HG03039 (cell line): ENCODE measurements at regions not wholly inside any gene's neighbourhood (a gene's known extent, or its start where the extent isn't known, plus 50 kb on each side); places are given as distances from the start of the nearest gene placed in this dataset.

Source experiments
- ATAC-seq: cut with Tn5 transposase; IDR thresholded peaks from one replicate; pipeline ENCODE4 v1.9.1; 2021; ENCODE audit warnings: mild to moderate bottlenecking, moderate library complexity; ENCODE audit not compliant: unreplicated experiment

DNA sequence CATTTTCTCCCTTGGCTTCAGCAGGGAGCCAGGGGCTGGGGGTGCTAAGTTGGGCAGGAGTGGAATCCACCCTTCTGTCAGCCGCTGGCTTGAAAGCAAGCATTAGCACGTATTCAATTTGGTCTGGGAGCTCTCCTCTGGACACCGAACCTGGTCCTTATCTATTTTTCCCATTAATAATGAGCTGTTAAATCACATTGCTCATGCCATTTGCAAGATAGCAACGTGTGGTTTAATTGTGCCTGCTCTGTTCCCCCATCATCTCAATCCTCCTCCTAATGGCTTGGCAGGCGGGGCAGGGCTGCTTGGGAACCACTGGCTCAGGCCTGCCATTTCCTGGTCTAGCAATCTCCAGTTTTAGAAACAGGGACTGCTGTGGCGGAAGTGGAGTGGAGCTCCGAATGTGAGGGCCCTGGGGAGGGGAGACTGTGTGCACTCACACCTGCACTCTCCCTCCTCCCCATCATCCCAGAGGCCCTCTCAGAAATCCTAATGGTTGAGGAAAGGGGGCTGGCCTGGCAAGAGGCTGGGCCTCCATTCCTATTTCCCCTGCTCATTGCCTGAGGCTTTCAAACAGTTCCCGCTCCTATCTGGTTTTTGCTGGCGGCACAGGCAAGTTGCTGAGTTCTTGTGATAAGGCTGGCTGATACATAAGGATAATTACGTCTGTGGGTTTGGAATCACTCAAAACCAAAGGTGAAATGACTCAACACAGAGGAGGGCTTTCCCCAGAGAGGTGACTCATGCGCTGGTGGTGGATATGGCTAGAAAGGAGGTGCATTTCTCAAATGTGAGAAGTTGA, 201.2 kb upstream of the E2F8 start:
- ATAC-seq, result peak; percentile 89

DNA sequence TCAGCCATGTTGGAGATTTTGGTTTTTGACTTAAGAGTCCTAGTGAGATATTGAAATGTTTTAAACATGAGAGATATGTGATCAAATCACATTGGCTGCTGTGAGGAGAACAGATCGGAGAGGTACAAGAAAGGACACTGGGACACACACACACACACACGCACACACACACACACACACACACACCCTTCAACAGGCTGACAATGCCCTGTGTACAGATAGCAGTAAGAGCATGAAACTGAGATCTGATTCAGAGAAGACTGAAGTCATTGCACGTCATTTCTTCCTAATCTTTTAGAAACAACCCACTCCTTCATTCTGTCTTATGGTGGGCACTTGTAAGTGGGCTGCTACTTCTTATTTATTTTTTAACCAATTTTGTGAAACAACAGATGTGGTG, 200.5 kb upstream of the E2F8 start:
- no peak for ATAC-seq

DNA sequence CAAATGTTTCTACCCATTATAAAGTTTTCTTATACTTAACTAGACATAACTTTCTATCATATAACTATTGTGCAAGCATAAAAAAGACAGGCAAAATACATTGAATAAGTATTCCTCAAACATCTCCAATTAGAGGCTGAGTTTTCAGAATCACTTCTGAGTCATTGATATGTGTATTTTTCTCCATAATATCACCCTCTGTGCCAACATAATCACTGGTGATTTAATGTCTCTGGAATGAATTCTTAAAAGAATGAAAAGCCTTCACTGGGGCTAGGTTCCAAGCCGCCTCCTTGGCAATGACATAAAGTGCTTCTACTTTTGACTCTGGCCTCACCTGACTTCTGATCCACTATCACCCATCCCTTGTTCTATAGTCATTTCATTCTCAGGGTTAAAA, 197.0 kb upstream of the E2F8 start:
- no peak for ATAC-seq

DNA sequence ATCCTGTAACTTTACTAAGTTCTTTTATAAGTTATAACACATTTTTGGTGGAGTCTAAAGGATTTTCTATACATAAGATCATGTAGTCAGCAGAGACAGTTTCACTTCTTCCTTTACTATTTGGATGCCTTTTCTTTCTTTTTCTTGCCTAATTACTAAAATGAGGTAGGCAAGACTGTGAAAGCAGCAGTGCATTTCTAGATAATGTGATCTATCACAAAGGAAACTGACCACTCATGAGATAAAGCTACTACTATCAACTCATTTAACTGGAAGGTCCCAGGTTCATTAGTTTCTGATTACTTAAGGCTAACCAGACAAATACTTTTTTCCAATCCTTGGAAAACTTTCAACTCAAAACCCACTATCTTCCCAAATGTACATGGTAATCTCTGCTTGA, 196.2 kb upstream of the E2F8 start:
- ATAC-seq, result no peak

DNA sequence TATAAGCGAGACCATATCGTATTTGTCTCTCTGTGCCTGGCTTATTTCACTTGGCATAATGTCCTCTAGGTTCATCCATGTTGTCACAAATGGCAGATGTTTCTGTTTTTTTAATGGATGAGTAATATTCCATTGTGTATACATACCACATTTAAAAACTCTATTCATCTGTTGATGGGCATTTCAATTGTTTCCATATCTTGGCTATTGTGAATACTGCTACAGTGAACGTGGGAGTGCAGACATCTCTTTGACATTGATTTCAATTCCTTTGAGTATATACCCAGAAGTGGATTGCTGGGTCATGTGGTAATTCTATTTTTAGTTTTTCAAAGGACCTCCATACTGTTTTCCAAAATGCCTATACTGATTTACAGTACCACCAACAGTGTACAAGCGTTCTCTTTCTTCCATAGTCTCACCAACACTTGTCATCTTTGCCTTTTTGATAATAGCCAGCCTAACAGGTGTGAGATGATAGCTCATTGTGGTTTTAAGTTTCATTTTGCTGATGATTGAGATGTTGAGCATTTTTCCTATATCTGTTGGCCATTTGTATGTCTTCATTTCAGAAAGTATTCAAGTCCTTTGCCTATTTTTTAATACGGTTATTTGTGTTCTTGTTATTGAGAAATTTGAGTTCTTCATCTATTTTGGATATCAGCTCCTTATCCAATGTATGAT, 194.7 kb upstream of the E2F8 start:
- ATAC-seq, result no peak

DNA sequence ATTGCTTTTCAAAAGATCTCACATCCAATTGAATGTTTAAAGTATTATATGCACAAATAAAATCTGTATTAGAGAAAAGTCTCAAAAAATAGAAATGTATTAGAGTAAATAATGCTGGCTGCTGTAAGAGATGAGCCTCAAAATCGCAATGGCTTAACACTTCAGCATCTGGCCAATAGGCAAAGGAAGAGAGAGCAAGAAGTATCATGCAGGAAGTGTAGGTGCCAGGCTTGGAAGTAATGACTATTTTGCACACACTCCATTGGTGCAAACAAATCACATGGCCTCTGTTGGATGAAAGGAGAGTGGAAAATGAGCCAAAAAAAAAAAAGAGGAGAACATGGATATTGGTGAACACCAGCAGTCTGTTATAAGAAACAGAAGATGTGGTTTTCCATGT, 193.0 kb upstream of the E2F8 start:
- no peak for ATAC-seq

DNA sequence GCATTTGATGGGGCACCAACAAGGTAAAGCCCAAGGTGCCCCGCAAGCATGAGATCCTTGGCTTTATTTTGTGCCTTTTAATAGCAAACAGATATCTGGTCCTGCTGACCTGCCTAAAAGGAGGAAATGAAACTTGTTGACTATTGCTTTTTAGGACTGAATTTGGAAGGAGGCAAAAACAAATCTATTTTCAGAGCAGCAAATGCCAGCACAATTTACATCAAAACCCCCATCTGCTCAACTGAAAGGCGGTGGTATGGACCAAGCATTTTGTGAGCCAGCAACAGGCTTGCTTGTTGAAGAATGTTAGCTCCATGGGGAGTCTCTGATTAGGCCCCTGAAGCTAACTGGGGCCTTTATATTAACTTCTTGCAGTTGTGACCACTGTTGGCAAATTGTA, 192.6 kb upstream of the E2F8 start:
- ATAC-seq, result no peak

DNA sequence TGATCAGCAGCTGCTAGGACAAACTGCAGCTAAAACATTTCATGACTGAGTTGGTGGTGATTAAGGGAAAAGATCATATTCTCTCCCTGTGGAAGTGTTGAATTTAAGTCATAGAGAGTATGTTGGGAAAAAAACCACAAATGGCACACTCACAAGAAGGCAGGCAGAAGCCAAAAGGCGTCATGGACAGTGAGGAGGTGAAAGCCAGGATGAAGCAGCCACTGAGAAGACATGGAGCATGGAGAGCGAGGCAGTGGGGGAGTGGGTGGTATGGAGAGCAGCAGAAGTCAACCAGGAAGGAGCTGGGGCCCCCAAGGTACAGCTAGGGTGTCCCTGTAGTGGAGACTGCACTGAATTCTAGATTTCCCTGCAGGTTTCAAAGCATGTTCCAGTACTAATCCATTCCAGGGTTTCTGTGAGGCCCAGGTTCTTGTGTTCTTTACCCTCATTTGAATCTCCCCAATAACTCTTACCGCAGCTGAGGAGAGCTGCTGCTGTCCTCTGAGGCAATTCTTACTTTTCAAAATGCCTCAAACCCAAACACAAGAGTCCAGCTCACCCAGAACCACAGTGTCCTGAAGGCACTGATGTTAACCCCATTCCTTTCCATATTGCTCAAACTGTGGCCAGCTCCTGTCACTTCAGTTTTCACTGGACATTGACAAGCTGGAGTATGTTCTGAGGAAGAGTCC, 191.8 kb upstream of the E2F8 start:
- ATAC-seq, result peak; percentile 60

DNA sequence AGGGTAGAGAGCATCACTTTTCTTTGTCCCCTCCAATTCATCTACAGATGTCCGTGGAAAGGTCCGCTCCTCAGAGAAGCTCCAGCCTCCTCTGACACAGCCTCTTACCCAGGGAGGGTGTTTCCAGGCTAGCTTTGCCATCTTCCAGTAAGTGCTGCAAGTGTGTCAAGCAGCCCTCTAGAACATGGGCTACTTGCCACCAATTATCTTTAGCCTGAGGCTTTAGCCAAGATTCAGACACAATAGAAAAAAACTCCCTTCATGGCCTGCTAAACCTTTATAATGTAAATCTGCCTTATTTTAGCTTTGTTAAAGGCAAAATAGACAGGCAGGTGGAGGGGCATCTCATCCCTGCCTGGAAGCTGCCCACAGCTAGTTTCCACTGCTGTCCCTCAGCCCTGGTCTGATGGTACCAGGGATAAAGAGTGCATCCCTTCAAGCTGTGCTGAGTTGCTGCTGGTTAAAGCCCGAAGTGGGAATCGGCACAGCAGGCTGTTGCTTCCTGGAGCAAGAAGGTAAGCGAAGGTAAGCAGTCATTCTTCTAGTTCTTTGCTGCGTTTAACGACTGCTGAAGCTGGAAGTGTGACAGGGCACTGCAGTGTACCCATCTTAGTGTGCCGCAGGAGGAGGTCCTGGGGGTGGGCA, 190.1 kb upstream of the E2F8 start:
- no peak for ATAC-seq

DNA sequence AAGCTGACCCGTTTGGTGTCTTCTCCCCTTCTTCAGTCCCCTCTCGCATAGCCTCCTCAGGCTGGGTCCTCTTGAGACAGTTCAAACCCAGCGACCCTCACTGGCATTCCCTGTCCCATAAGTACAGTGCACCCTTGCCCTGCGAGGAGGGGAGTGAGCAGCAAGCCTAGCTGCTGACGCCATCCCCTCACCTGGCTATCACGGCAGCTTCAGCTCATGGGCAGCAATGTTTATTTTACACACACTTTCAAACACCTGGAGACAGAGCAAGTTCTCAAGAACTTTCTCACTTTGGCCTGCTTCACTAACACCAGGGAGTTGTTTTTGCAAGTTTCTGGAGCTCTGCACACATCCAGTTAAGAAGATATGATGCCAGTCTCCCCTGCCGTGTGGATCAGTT, 189.6 kb upstream of the E2F8 start:
- no peak for ATAC-seq

DNA sequence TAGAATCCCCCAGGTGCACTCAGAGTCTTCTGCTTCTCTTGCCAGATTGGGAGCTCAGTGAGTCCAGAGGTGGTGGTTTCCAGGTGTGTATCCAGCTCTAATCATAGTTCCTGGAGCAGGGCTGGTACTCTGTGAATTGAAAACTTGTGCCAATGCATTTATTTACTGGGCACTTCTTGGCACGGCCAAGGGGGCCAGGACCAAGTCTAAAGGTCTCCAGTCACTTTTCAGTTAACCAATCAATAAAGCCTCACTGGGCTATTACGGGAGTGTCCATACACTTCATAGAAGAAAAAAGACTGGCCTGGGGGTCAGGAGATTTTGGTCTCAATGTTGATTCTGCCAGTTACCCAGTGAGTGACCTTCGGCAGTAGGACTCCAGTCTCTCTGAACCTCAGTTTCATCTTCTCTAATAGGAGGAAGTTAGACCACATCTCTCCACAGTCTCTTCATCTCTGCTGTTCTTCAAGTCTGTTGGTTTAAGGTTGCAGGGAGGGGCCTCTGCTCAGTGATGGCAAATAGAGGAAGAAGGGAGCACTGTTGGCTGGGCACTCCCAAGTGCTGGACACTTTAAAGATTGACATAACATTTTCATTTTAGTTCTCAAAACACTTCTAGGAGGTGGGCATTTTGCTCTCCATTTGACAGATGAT, 188.5 kb upstream of the E2F8 start:
- no peak for ATAC-seq

DNA sequence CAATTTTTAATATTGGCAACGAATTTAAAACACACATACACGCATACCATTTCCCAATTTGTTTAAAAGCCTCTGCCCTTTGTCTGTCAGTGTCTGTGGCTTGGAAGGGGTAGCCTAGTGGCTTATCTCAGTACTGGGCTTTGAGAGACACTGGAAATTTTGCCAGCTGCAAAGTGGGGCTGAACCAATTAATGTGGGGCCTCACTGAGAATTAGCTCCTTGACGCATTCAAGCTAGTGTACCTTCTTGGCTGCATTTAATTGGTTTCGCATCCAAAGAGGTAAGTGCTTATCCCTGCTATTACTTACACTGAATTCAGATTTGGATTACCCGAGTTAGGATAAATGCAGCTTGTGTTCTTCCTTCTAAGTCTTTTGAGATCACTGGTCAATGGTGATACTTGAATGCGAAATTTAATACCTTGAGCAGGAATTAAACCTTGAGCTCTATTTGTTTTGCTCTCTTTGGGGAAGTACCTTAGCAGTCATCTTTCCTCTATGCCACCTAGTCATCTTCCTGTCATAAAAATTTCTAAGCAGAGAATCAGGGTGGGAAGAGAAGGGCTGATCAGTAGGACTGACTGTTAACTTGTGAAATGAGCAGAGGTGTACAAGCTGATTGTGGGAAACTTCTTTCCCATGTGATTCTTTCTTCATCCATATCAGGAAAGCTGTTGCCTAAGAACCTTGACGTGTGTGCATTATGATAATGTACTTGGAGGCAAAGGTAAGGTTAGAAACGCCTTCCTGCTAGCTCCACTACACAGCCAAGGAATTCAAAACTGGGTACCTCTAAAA, 187.7 kb upstream of the E2F8 start:
- no peak for ATAC-seq

DNA sequence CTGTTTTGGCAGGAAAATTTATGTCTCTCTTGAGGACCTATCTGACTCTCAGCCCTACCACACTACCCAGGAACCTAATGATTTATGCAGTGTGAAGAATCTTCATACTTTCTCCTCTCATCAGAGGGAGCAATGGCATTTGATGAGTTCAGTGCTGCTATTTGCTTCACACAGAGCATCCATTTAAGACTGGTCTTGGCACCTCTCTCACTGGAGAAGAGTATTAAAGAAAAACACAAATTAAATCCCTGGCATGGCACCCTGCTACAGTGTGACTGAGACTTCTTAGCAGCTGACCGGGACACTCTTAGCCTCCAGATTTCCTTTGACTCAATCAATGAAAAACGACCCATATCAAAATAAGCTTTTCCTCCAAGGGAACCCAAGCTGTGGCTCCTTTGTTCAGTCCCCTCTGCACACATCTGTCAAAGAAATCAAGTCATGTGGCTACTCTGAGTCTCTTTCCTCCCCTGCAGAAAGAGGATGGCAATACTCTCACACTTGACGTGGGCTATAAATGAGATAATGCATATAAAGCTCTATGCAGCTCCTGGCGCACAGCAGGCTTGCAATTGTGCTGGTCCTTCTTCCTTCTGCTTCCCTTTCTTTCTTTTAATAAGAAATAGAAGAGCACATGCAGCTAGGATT, 186.1 kb upstream of the E2F8 start:
- no peak for ATAC-seq

DNA sequence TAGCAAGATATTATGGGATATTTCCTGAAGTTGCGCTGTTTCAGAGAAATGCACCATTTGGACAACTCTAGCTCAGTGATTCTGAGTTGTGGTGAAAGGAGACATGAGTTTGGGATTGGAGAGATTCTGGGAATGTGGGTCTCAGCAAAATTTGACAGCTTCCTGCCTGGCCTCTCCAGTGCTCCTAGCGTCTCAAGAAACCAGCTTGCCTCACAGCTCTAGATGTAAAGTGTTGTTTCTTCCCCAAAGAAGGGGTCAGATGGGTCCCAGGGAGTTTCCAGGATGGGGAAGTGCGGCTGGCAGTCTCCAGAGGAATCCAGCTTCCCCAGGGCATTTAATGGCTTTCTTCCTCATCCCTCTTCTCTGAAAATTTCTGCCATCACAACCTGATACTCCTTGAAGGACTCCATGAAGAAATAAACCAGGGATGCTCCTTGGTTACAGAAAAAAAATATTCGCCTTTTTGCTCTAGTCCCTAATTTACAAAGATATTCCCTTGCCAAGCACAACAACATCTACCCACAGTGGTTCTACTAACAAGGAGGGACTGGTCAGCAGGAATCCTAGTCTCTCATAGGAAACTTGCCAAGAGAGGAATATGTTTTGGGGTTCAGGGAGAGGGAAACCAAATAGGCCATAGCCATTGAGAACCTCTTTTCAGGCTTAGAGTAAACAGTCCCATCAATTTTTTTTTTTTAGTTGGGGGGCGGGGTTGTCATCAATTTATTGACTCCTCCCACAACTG, 185.4 kb upstream of the E2F8 start:
- ATAC-seq, result no peak

DNA sequence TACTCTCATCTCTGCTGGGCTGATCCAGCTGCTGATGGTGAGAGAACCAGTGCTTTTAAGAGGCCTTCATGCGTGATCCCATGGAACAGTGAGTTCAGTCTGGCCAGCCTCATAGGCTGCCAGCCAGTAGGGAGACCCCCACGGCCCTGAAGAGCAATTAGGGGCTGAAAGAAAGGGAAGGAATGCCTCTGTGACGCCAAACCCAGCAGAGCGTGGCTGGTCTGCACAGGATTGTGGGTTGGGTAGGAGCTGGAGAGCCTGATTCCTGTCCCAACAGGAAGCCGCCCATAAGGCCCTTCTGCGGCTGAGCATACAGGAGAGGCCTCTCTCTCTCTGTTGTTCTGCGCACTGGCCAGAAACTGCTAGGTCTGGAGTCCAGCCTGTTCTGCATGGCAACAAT, 181.5 kb upstream of the E2F8 start:
- no peak for ATAC-seq

DNA sequence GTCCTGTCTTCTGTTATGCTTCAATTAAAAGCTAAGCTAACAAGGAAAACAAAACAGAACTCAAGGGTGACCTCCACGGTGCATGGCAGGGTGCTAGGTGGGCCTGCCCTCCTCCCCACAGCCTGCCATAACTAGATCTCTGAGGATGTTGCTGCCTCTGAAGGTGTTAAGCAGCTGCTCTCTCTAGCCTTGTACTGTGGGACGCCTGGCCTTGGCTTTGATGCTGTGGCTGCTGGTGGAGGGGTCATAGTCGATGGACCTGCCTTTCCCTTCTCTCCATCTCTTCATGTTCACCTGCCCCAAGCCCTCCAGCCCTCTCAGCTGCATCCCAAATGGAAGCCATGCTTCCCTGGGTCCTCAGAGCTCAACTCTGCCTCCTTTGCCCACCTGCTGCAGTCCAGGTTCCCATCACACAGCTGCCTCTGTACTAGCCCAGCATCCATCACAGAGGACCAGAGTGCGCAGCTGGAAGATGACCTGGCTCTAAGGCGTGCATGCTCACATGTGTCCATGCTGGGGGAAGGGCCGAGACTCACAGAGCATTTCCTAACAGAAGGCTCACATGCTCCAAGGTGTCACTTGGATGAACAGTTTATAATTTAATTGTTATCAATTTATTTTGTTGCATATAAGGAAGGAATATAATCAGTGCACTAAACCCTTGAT, 180.3 kb upstream of the E2F8 start:
- ATAC-seq, result no peak

DNA sequence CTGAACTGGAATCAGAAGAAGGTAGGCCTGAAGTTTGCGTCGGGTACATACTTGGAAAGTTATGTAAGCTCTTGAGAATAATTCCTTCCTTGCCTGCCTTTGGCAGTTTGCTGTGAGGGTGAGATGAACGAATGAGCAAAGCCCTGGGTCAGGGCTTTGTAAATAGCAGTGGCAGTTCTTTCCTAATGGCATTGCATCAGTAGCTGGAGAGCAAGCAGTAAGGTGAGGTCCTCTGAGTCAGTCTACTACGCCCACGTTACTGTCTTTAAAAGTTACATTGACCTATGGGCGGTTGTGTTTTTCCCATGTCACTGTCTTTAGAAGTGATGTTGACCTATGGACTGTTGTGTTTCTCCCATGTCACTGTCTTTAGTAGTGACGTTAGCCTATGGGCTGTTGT, 179.1 kb upstream of the E2F8 start:
- no peak for ATAC-seq

DNA sequence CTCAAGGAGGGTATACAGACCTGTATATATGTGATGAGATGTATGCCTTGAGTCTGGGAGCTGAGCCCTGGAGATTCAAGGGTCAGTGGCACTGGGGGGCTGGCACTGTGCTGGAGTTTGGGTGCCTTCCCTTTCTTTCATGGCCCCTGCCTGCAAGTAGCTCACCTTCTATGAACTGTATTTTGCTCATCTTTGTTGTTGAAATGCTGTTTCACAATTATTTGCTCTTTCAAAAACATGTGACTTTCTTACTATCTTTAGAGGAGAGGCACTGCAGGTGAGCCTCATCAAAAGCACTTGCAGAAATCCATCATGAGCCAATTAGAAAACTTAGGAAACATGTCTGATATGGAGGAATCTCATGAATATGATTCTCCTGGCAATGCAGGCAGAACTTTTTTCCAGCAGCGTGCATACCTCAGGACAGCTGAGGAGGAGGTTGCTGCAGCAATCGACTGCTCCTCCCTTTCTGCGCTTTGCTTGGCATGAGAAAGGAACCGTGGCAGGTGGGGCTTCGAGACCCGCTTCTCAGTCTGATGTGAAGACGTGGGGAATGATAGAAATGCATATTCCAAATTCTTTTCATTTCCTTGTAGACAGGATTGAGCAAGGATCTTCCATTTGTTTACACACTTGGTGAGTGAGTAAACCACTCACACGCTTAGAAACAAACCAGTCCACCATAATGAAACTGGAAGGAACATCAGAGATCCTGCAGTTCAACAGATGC, 178.4 kb upstream of the E2F8 start:
- ATAC-seq, result no peak
